Thymus (tissue), 11 donors: ENCODE measurements at regions not wholly inside any gene's neighbourhood (a gene's known extent, or its start where the extent isn't known, plus 50 kb on each side); places are given as distances from the start of the nearest gene placed in this dataset.

ENCODE experiments used
- DNase-seq, 9 donors: peaks; one replicate each; pipeline ENCODE4 v3.0.0-alpha.2; 2013; ENCODE audit warnings: low spot score in 9 of 9, low read depth in 6 of 9, missing footprints in 1 of 9
- H3K27ac ChIP-seq, 2 donors: one replicate each; pipeline ENCODE4 v1.5.1; 2013; ENCODE audit warnings: control low read depth in 1 of 2, low read depth in 1 of 2, low read length in 1 of 2, mild to moderate bottlenecking in 1 of 2, moderate library complexity in 1 of 2
- H3K27me3 ChIP-seq, 2 donors: one replicate each; pipeline ENCODE4 v1.5.1; 2013; ENCODE audit warnings: low read length in 1 of 2; ENCODE audit not compliant: control insufficient read depth in 2 of 2, insufficient read depth in 1 of 2
- H3K36me3 ChIP-seq, 2 donors: one replicate each; pipeline ENCODE4 v1.5.1; 2013; ENCODE audit warnings: low read length in 1 of 2, mild to moderate bottlenecking in 1 of 2, moderate library complexity in 1 of 2; ENCODE audit not compliant: control insufficient read depth in 2 of 2, insufficient read depth in 2 of 2
- H3K4me1 ChIP-seq, 2 donors: one replicate each; pipeline ENCODE4 v1.5.1; 2013; ENCODE audit warnings: low read length in 2 of 2; ENCODE audit not compliant: control insufficient read depth in 2 of 2, insufficient read depth in 2 of 2
- H3K4me3 ChIP-seq, 2 donors: one replicate each; pipeline ENCODE4 v1.5.1; 2013; ENCODE audit warnings: low read length in 2 of 2, control low read depth in 1 of 2, mild to moderate bottlenecking in 1 of 2
- H3K9me3 ChIP-seq, 2 donors: one replicate each; pipeline ENCODE4 v1.5.1; 2013; ENCODE audit warnings: low read length in 1 of 2, mild to moderate bottlenecking in 1 of 2; ENCODE audit not compliant: control insufficient read depth in 2 of 2, insufficient read depth in 1 of 2
- WGBS: extraction: QIAGEN DNeasy Blood & Tissue Kit; methylation state at CpG from one replicate; pipeline ENCODE4 v1.1.7; 2013; 5-methylcytosine and 5-hydroxymethylcytosine counted together
- donor health status: healthy.

- Histone ChIP-seq H3K4me1 (no peaks in the 10 kb centered on the region), H3K4me3 (no peak overlapping the region), H3K9me3 (peaks cover 8 to 24% of the 10 kb centered on the region in 2 donors), H3K27ac (no peak overlapping the region), H3K36me3 (no peaks in the 10 kb centered on the region), H3K27me3 (no peaks in the 10 kb centered on the region)
- DNase-seq: no peak
- WGBS: 86% methylated on average over 5 of the region's 5 CpGs
These were observed 775.4 kb downstream of the KCNJ18 start for GRCh38 chr17:22467720-22468119.

- Histone ChIP-seq H3K27me3 (no peaks in the 10 kb centered on the region), H3K9me3 (peaks cover 8 to 24% of the 10 kb centered on the region in 2 donors), H3K27ac (no peak overlapping the region), H3K4me1 (no peaks in the 10 kb centered on the region), H3K4me3 (no peak overlapping the region), H3K36me3 (no peaks in the 10 kb centered on the region)
- no peak for DNase-seq
- WGBS: 87% methylated on average over 9 of the region's 9 CpGs
These were observed 777.0 kb downstream of the KCNJ18 start for GRCh38 chr17:22469101-22469880.

- WGBS: 71% methylated on average over 4 of the region's 4 CpGs
- no peaks in the 10 kb centered on the region for H3K36me3 ChIP-seq
- no peaks in the 10 kb centered on the region for H3K4me1 ChIP-seq
- no peak for DNase-seq
- peaks cover 8 to 24% of the 10 kb centered on the region in 2 donors for H3K9me3 ChIP-seq
- H3K4me3 ChIP-seq: no peak overlapping the region
- no peaks in the 10 kb centered on the region for H3K27me3 ChIP-seq
- H3K27ac ChIP-seq: no peak overlapping the region
These were observed 777.6 kb downstream of the KCNJ18 start for GRCh38 chr17:22469941-22470340.

- Histone ChIP-seq H3K4me1 (no peaks in the 10 kb centered on the region), H3K27ac (no peak overlapping the region), H3K4me3 (no peak overlapping the region), H3K36me3 (no peaks in the 10 kb centered on the region), H3K27me3 (no peaks in the 10 kb centered on the region), H3K9me3 (peaks cover 7 to 20% of the 10 kb centered on the region in 2 donors)
- WGBS: 63% methylated on average over 7 of the region's 7 CpGs
- no peak for DNase-seq
These were observed 778.3 kb downstream of the KCNJ18 start for GRCh38 chr17:22470411-22471175.

- Histone ChIP-seq H3K36me3 (no peaks in the 10 kb centered on the region), H3K4me1 (no peaks in the 10 kb centered on the region), H3K9me3 (peaks cover 4 to 15% of the 10 kb centered on the region in 2 donors), H3K27me3 (no peaks in the 10 kb centered on the region), H3K4me3 (no peak overlapping the region), H3K27ac (no peak overlapping the region)
- no peak for DNase-seq
- WGBS: 72% methylated on average over 3 of the region's 3 CpGs
These were observed 792.5 kb downstream of the KCNJ18 start for GRCh38 chr17:22484826-22485225.

GRCh38 chr17:22490399-22490798, 798.1 kb downstream of the KCNJ18 start:
- Histone ChIP-seq H3K27me3 (no peaks in the 10 kb centered on the region), H3K4me3 (no peak overlapping the region), H3K4me1 (no peaks in the 10 kb centered on the region), H3K36me3 (no peaks in the 10 kb centered on the region), H3K27ac (no peak overlapping the region), H3K9me3 (peaks cover 3 to 20% of the 10 kb centered on the region in 2 donors)
- DNase-seq: no peak
- WGBS: 72% methylated on average over 3 of the region's 3 CpGs

GRCh38 chr17:22492331-22492730, 800.0 kb downstream of the KCNJ18 start:
- Histone ChIP-seq H3K4me1 (no peaks in the 10 kb centered on the region), H3K9me3 (peaks cover 1 to 20% of the 10 kb centered on the region in 2 donors), H3K4me3 (no peak overlapping the region), H3K36me3 (no peaks in the 10 kb centered on the region), H3K27me3 (no peaks in the 10 kb centered on the region), H3K27ac (no peak overlapping the region)
- no peak for DNase-seq
- WGBS: 69% methylated on average over 4 of the region's 4 CpGs

- WGBS: 84% methylated on average over 5 of the region's 5 CpGs
These were observed 804.1 kb downstream of the KCNJ18 start for GRCh38 chr17:22496450-22496849.

GRCh38 chr17:22503322-22503899, 811.1 kb downstream of the KCNJ18 start:
- H3K36me3 ChIP-seq: no peaks in the 10 kb centered on the region
- 78% methylated on average over 5 of the region's 5 CpGs for WGBS
- no peak for DNase-seq
- no peak overlapping the region for H3K4me3 ChIP-seq
- H3K9me3 ChIP-seq: peaks cover 2 to 22% of the 10 kb centered on the region in 2 donors
- H3K27ac ChIP-seq: no peak overlapping the region
- no peaks in the 10 kb centered on the region for H3K4me1 ChIP-seq
- H3K27me3 ChIP-seq: no peaks in the 10 kb centered on the region

More at GRCh38 chr17:22496450-22496849, 804.1 kb downstream of the KCNJ18 start:
- Histone ChIP-seq H3K4me1 (no peaks in the 10 kb centered on the region), H3K36me3 (no peaks in the 10 kb centered on the region), H3K9me3 (peaks cover 0 to 4% of the 10 kb centered on the region in 2 donors), H3K4me3 (no peak overlapping the region), H3K27ac (no peak overlapping the region), H3K27me3 (no peaks in the 10 kb centered on the region)
- DNase-seq: no peak
